ENCODE measurements at regions not wholly inside any gene's neighbourhood (a gene's known extent, or its start where the extent isn't known, plus 50 kb on each side); places are given as distances from the start of the nearest gene placed in this dataset.

GRCh38 chr1:221089803-221090202 lies 210.6 kb downstream of the HLX start:
- no peak for TF ChIP-seq POLR2AphosphoS5 (IDR thresholded peaks at IDR 0.05; ENCODE audit: low read depth, low read length)
- no peak for TF ChIP-seq CTCF (IDR thresholded peaks at IDR 0.05)
- no peak for TF ChIP-seq RAD21 (IDR thresholded peaks at IDR 0.05; ENCODE audit: low read length)
- TF ChIP-seq RCOR1 (IDR thresholded peaks at IDR 0.05; ENCODE audit: low read length), result no peak
- no peak for TF ChIP-seq JUND (IDR thresholded peaks at IDR 0.05)
- TF ChIP-seq YY1 (IDR thresholded peaks at IDR 0.05; ENCODE audit: low read depth), result no peak
- TF ChIP-seq TAF1 (IDR thresholded peaks at IDR 0.05; ENCODE audit: borderline replicate concordance, low read depth, low read length), result no peak
- TF ChIP-seq MAX (IDR thresholded peaks at IDR 0.05; ENCODE audit: low read depth), result no peak
- no peak for TF ChIP-seq SIN3A (IDR thresholded peaks at IDR 0.05; ENCODE audit: borderline replicate concordance, low read depth, low read length)
- TF ChIP-seq NFIC (IDR thresholded peaks at IDR 0.05; ENCODE audit: borderline replicate concordance), result no peak
- no peak for TF ChIP-seq REST (IDR thresholded peaks at IDR 0.05; ENCODE audit: low read depth, low read length)
- TF ChIP-seq NRF1 (IDR thresholded peaks at IDR 0.05; ENCODE audit: low read depth, low read length), result no peak
